Stromal cell of bone marrow (primary cell): ENCODE measurements at regions not wholly inside any gene's neighbourhood (a gene's known extent, or its start where the extent isn't known, plus 50 kb on each side); places are given as distances from the start of the nearest gene placed in this dataset.

Experiments
- DNase-seq: peaks from one replicate; pipeline ENCODE4 v3.0.0-alpha.2; 2012; ENCODE audit warnings: low read depth

GRCh38 chr2:54392555-54393324, 63.4 kb upstream of the SPTBN1 start:
- DNase-seq: no peak

GRCh38 chr2:54394392-54394791, 61.7 kb upstream of the SPTBN1 start:
- DNase-seq: peak; percentile 30

- DNase-seq: no peak
Observed at GRCh38 chr2:54396107-54396506, 60.0 kb upstream of the SPTBN1 start.

GRCh38 chr2:54396798-54397197, 59.3 kb upstream of the SPTBN1 start:
- DNase-seq: no peak

- no peak for DNase-seq
Observed at GRCh38 chr2:54397426-54397825, 58.7 kb upstream of the SPTBN1 start.

GRCh38 chr2:54401554-54401953, 54.6 kb upstream of the SPTBN1 start:
- DNase-seq: no peak

GRCh38 chr2:54402350-54402749, 53.8 kb upstream of the SPTBN1 start:
- DNase-seq: peak; percentile 57

- DNase-seq: no peak
Observed at GRCh38 chr2:54403512-54404238, 52.5 kb upstream of the SPTBN1 start.

GRCh38 chr2:54404270-54404669, 51.9 kb upstream of the SPTBN1 start:
- DNase-seq: peak; percentile 30

GRCh38 chr2:54406031-54406430, 50.1 kb upstream of the SPTBN1 start:
- no peak for DNase-seq
